H1 (cell line): ENCODE measurements at regions not wholly inside any gene's neighbourhood (a gene's known extent, or its start where the extent isn't known, plus 50 kb on each side); places are given as distances from the start of the nearest gene placed in this dataset.

Source experiments
- HDAC2 ChIP-seq, 2 experiments: fragments of 300-600 bp in 1 of 2; sonication (generic) in 1 of 2; IDR thresholded peaks; 2 replicates each; pipeline ENCODE4 v1.6.1; 2011 to 2012; ENCODE audit warnings: low read depth in 2 of 2, low read length in 2 of 2, mild to moderate bottlenecking in 2 of 2, moderate library complexity in 2 of 2, borderline replicate concordance in 1 of 2, inconsistent platforms in 1 of 2
- HDAC6 ChIP-seq: IDR thresholded peaks from one replicate; pipeline ENCODE4 v1.7.1; 2012; ENCODE audit warnings: low read depth, mild to moderate bottlenecking, inconsistent platforms, low read length, moderate library complexity
- MAFK ChIP-seq: IDR thresholded peaks from 2 replicates; pipeline ENCODE4 v1.6.1; 2012; ENCODE audit warnings: low read depth, mild to moderate bottlenecking, improper control_type of control experiment, low read length
- PHF8 ChIP-seq: fragments of 200-600 bp; sonication (generic); conservative IDR thresholded peaks from 2 replicates; pipeline ENCODE4 v1.7.1; 2012; ENCODE audit warnings: low read depth, mild to moderate bottlenecking, inconsistent platforms, low read length, moderate library complexity
- SIN3A ChIP-seq, 2 experiments: IDR thresholded peaks in 1 of 2; conservative IDR thresholded peaks in 1 of 2; 2 replicates each; pipeline ENCODE4 v1.6.1; 2011 to 2012; ENCODE audit warnings: low read length in 2 of 2, improper control_type of control experiment in 1 of 2, low read depth in 1 of 2, mild to moderate bottlenecking in 1 of 2
- SIX5 ChIP-seq: IDR thresholded peaks from 2 replicates; pipeline ENCODE4 v1.6.1; 2011; ENCODE audit warnings: mild to moderate bottlenecking, low read depth, low read length
- TAF1 ChIP-seq: IDR thresholded peaks from 2 replicates; pipeline ENCODE4 v1.6.1; 2011; ENCODE audit warnings: mild to moderate bottlenecking, low read depth, low read length
- TEAD4 ChIP-seq: IDR thresholded peaks from 2 replicates; pipeline ENCODE4 v1.6.1; 2012; ENCODE audit warnings: low read depth, low read length, inconsistent platforms, mixed read lengths
- TF ChIP-seq, protein P1 (sequence below): fragments of 300-600 bp; sonication (generic); IDR thresholded peaks from 2 replicates; pipeline ENCODE4 v1.7.1; 2012; ENCODE audit warnings: low read length, moderate library complexity, mild to moderate bottlenecking, inconsistent platforms; ENCODE audit not compliant: insufficient replicate concordance

DNA sequence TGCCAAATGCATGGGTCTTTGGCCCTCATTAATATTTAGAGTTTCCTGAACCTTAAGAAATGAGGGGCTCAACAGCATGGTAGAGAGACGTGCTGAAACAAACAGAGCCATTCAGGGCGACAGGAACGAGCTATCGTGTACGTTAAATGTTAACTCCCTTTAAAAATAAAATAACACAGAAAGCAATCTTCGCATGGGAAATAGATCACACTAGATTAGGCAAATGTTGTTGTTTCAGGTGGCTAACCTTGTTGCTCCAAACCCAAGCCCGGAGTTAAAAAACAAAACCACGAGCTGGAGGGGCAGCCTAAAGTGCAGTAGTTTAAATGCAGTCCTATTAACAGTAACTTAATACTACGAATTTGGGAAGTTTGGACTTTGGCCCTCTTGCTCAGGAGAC lies 177.4 kb upstream of the TRIB2 start (continued):
- TF ChIP-seq, protein P1, sequence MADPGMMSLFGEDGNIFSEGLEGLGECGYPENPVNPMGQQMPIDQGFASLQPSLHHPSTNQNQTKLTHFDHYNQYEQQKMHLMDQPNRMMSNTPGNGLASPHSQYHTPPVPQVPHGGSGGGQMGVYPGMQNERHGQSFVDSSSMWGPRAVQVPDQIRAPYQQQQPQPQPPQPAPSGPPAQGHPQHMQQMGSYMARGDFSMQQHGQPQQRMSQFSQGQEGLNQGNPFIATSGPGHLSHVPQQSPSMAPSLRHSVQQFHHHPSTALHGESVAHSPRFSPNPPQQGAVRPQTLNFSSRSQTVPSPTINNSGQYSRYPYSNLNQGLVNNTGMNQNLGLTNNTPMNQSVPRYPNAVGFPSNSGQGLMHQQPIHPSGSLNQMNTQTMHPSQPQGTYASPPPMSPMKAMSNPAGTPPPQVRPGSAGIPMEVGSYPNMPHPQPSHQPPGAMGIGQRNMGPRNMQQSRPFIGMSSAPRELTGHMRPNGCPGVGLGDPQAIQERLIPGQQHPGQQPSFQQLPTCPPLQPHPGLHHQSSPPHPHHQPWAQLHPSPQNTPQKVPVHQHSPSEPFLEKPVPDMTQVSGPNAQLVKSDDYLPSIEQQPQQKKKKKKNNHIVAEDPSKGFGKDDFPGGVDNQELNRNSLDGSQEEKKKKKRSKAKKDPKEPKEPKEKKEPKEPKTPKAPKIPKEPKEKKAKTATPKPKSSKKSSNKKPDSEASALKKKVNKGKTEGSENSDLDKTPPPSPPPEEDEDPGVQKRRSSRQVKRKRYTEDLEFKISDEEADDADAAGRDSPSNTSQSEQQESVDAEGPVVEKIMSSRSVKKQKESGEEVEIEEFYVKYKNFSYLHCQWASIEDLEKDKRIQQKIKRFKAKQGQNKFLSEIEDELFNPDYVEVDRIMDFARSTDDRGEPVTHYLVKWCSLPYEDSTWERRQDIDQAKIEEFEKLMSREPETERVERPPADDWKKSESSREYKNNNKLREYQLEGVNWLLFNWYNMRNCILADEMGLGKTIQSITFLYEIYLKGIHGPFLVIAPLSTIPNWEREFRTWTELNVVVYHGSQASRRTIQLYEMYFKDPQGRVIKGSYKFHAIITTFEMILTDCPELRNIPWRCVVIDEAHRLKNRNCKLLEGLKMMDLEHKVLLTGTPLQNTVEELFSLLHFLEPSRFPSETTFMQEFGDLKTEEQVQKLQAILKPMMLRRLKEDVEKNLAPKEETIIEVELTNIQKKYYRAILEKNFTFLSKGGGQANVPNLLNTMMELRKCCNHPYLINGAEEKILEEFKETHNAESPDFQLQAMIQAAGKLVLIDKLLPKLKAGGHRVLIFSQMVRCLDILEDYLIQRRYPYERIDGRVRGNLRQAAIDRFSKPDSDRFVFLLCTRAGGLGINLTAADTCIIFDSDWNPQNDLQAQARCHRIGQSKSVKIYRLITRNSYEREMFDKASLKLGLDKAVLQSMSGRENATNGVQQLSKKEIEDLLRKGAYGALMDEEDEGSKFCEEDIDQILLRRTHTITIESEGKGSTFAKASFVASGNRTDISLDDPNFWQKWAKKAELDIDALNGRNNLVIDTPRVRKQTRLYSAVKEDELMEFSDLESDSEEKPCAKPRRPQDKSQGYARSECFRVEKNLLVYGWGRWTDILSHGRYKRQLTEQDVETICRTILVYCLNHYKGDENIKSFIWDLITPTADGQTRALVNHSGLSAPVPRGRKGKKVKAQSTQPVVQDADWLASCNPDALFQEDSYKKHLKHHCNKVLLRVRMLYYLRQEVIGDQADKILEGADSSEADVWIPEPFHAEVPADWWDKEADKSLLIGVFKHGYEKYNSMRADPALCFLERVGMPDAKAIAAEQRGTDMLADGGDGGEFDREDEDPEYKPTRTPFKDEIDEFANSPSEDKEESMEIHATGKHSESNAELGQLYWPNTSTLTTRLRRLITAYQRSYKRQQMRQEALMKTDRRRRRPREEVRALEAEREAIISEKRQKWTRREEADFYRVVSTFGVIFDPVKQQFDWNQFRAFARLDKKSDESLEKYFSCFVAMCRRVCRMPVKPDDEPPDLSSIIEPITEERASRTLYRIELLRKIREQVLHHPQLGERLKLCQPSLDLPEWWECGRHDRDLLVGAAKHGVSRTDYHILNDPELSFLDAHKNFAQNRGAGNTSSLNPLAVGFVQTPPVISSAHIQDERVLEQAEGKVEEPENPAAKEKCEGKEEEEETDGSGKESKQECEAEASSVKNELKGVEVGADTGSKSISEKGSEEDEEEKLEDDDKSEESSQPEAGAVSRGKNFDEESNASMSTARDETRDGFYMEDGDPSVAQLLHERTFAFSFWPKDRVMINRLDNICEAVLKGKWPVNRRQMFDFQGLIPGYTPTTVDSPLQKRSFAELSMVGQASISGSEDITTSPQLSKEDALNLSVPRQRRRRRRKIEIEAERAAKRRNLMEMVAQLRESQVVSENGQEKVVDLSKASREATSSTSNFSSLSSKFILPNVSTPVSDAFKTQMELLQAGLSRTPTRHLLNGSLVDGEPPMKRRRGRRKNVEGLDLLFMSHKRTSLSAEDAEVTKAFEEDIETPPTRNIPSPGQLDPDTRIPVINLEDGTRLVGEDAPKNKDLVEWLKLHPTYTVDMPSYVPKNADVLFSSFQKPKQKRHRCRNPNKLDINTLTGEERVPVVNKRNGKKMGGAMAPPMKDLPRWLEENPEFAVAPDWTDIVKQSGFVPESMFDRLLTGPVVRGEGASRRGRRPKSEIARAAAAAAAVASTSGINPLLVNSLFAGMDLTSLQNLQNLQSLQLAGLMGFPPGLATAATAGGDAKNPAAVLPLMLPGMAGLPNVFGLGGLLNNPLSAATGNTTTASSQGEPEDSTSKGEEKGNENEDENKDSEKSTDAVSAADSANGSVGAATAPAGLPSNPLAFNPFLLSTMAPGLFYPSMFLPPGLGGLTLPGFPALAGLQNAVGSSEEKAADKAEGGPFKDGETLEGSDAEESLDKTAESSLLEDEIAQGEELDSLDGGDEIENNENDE: no peak
- TF ChIP-seq TEAD4: no peak
- no peak for TF ChIP-seq TAF1
- TF ChIP-seq SIN3A (conservative IDR thresholded peaks at IDR 0.05 in 1 of 2, IDR thresholded peaks at IDR 0.05 in 1 of 2; ENCODE audit: low read depth in 1 of 2, low read length in 2 of 2): no peak
- no peak for TF ChIP-seq HDAC6
- TF ChIP-seq PHF8: no peak
- TF ChIP-seq HDAC2 (IDR thresholded peaks at IDR 0.05; ENCODE audit: borderline replicate concordance in 1 of 2, low read depth in 2 of 2, low read length in 2 of 2): no peak
- no peak for TF ChIP-seq SIX5
- no peak for TF ChIP-seq MAFK
